ENCODE measurements at regions not wholly inside any gene's neighbourhood (a gene's known extent, or its start where the extent isn't known, plus 50 kb on each side); places are given as distances from the start of the nearest gene placed in this dataset.

- H3K4me1 ChIP-seq = no peaks in the 10 kb centered on the region
- H3K4me2 ChIP-seq = no peak overlapping the region
- no peak overlapping the region for H3K4me3 ChIP-seq
- Mint-ChIP-seq H3K9me3 (peaks cover 2% of the 10 kb centered on the region), H3K4me3 (no peak overlapping the region), H3K4me1 (peaks cover 7% of the 10 kb centered on the region), H3K27ac (peak overlapping the region; percentile 5), H3K27me3 (ENCODE audit: insufficient read depth, low read depth) (peaks cover under 1% of the 10 kb centered on the region), H3K36me3 (no peaks in the 10 kb centered on the region)
- no peaks in the 10 kb centered on the region for H3K27me3 ChIP-seq
- H2AFZ ChIP-seq (replicated peaks) = no peak overlapping the region
- H3K9ac ChIP-seq = no peak overlapping the region
- DNase-seq (ENCODE audit: low spot score) = peak; percentile 38
- H3K27ac ChIP-seq = no peak overlapping the region
- H3K36me3 ChIP-seq = no peaks in the 10 kb centered on the region
- no peaks in the 10 kb centered on the region for H3K9me3 ChIP-seq (ENCODE audit: low read depth)
- peak; percentile 41 for TF ChIP-seq CTCF (IDR thresholded peaks at IDR 0.05)
- no peak for TF ChIP-seq EZH2phosphoT487 (IDR thresholded peaks at IDR 0.05)
- no peak for TF ChIP-seq EZH2 (IDR thresholded peaks at IDR 0.05)
- no peaks in the 10 kb centered on the region for H3F3A ChIP-seq (ENCODE audit: low read depth)
- no peaks in the 10 kb centered on the region for H4K20me1 ChIP-seq (ENCODE audit: low read depth)
- H3K79me2 ChIP-seq (ENCODE audit: low read depth) = no peaks in the 10 kb centered on the region
Measured at GRCh38 chr4:54384563-54384962, 155.5 kb downstream of the PDGFRA start.

GRCh38 chr4:54386042-54386669, 157.1 kb downstream of the PDGFRA start:
- Histone ChIP-seq H2AFZ (replicated peaks) (no peak overlapping the region), H3K4me2 (no peak overlapping the region), H3K9ac (no peak overlapping the region), H3K79me2 (ENCODE audit: low read depth) (no peaks in the 10 kb centered on the region), H3K36me3 (no peaks in the 10 kb centered on the region), H3K4me1 (no peaks in the 10 kb centered on the region), H3F3A (ENCODE audit: low read depth) (no peaks in the 10 kb centered on the region), H4K20me1 (ENCODE audit: low read depth) (no peaks in the 10 kb centered on the region), H3K27ac (no peak overlapping the region), H3K9me3 (ENCODE audit: low read depth) (no peaks in the 10 kb centered on the region), H3K27me3 (no peaks in the 10 kb centered on the region), H3K4me3 (no peak overlapping the region)
- Mint-ChIP-seq H3K27me3 (ENCODE audit: insufficient read depth, low read depth) (peaks cover 3% of the 10 kb centered on the region), H3K27ac (no peak overlapping the region), H3K36me3 (no peaks in the 10 kb centered on the region), H3K9me3 (peaks cover 2% of the 10 kb centered on the region), H3K4me3 (no peak overlapping the region), H3K4me1 (peaks cover 12% of the 10 kb centered on the region)
- TF ChIP-seq CTCF (IDR thresholded peaks at IDR 0.05) (no peak), EZH2 (IDR thresholded peaks at IDR 0.05) (no peak), EZH2phosphoT487 (IDR thresholded peaks at IDR 0.05) (no peak)
- DNase-seq (ENCODE audit: low spot score) = no peak

- Histone ChIP-seq H3F3A (ENCODE audit: low read depth) (no peaks in the 10 kb centered on the region), H3K27me3 (no peaks in the 10 kb centered on the region), H3K4me2 (no peak overlapping the region), H3K36me3 (no peaks in the 10 kb centered on the region), H3K9ac (no peak overlapping the region), H4K20me1 (ENCODE audit: low read depth) (no peaks in the 10 kb centered on the region), H3K4me1 (no peaks in the 10 kb centered on the region), H2AFZ (replicated peaks) (no peak overlapping the region), H3K4me3 (no peak overlapping the region), H3K9me3 (ENCODE audit: low read depth) (no peaks in the 10 kb centered on the region), H3K27ac (no peak overlapping the region), H3K79me2 (ENCODE audit: low read depth) (no peaks in the 10 kb centered on the region)
- TF ChIP-seq EZH2phosphoT487 (IDR thresholded peaks at IDR 0.05) (no peak), CTCF (IDR thresholded peaks at IDR 0.05) (no peak), EZH2 (IDR thresholded peaks at IDR 0.05) (no peak)
- H3K9me3 Mint-ChIP-seq = peaks cover 6% of the 10 kb centered on the region
- DNase-seq (ENCODE audit: low spot score) = no peak
- no peak overlapping the region for H3K27ac Mint-ChIP-seq
- peaks cover 3% of the 10 kb centered on the region for H3K27me3 Mint-ChIP-seq (ENCODE audit: insufficient read depth, low read depth)
- no peak overlapping the region for H3K4me3 Mint-ChIP-seq
- peaks cover 17% of the 10 kb centered on the region for H3K4me1 Mint-ChIP-seq
- H3K36me3 Mint-ChIP-seq = no peaks in the 10 kb centered on the region
Measured at GRCh38 chr4:54386693-54387092, 157.6 kb downstream of the PDGFRA start.

Measured in neural progenitor cell (in vitro differentiated cells).